ENCODE measurements at regions not wholly inside any gene's neighbourhood (a gene's known extent, or its start where the extent isn't known, plus 50 kb on each side); places are given as distances from the start of the nearest gene placed in this dataset.

- no peak for TF ChIP-seq EP300 (IDR thresholded peaks at IDR 0.05; ENCODE audit: borderline replicate concordance)
- no peak for TF ChIP-seq TEAD4 (IDR thresholded peaks at IDR 0.05)
- TF ChIP-seq TAF1 (IDR thresholded peaks at IDR 0.05; ENCODE audit: low read depth): no peak
- TF ChIP-seq MAX (IDR thresholded peaks at IDR 0.05): no peak
- TF ChIP-seq RAD21 (IDR thresholded peaks at IDR 0.05; ENCODE audit: low read depth): no peak
These were observed 619.5 kb downstream of the IRX1 start for GRCh38 chr5:4215143-4215542.

All from Ishikawa (cell line).